GM12891 (cell line): ENCODE measurements at regions not wholly inside any gene's neighbourhood (a gene's known extent, or its start where the extent isn't known, plus 50 kb on each side); places are given as distances from the start of the nearest gene placed in this dataset.

Experiments
- PAX5 ChIP-seq: IDR thresholded peaks from 2 replicates; pipeline ENCODE4 v1.6.1; 2011; ENCODE audit warnings: low read length, moderate library complexity, mild to moderate bottlenecking; ENCODE audit not compliant: insufficient read depth, severe bottlenecking
- POLR2A ChIP-seq: IDR thresholded peaks from 2 replicates; pipeline ENCODE4 v1.6.1; 2011; ENCODE audit warnings: low read depth, low read length, control low read depth
- POLR2AphosphoS5 ChIP-seq: IDR thresholded peaks from 2 replicates; pipeline ENCODE4 v1.6.1; 2011; ENCODE audit warnings: low read depth, low read length, control low read depth
- TAF1 ChIP-seq: IDR thresholded peaks from 2 replicates; pipeline ENCODE4 v1.6.1; 2011; ENCODE audit warnings: low read depth, low read length, control low read depth

GRCh38 chr2:242047963-242048362, 178.4 kb downstream of the RTP5 start:
- TF ChIP-seq POLR2A (no peak), POLR2AphosphoS5 (no peak), TAF1 (no peak), PAX5 (no peak)
